ENCODE measurements at regions not wholly inside any gene's neighbourhood (a gene's known extent, or its start where the extent isn't known, plus 50 kb on each side); places are given as distances from the start of the nearest gene placed in this dataset.

- no peak for DNase-seq
Observed at GRCh38 chr1:88274431-88274830, 409.6 kb upstream of the PKN2 start.

- no peak for DNase-seq
Observed at GRCh38 chr1:88275259-88275862, 408.7 kb upstream of the PKN2 start.

- DNase-seq: no peak
Observed at GRCh38 chr1:88276163-88276562, 407.9 kb upstream of the PKN2 start.

- no peak for DNase-seq
Observed at GRCh38 chr1:88284066-88284465, 400.0 kb upstream of the PKN2 start.

- DNase-seq: no peak
Observed at GRCh38 chr1:88284666-88285366, 399.3 kb upstream of the PKN2 start.

GRCh38 chr1:88286716-88287115, 397.4 kb upstream of the PKN2 start:
- DNase-seq: no peak

GRCh38 chr1:88288571-88288970, 395.5 kb upstream of the PKN2 start:
- no peak for DNase-seq

- no peak for DNase-seq
Observed at GRCh38 chr1:88289401-88290102, 394.5 kb upstream of the PKN2 start.

GRCh38 chr1:88291611-88292354, 392.3 kb upstream of the PKN2 start:
- DNase-seq: no peak

GRCh38 chr1:88293691-88294190, 390.3 kb upstream of the PKN2 start:
- DNase-seq: no peak

- DNase-seq: no peak
Observed at GRCh38 chr1:88296227-88296626, 387.8 kb upstream of the PKN2 start.

- no peak for DNase-seq
Observed at GRCh38 chr1:88296642-88297041, 387.4 kb upstream of the PKN2 start.

- no peak for DNase-seq
Observed at GRCh38 chr1:88298506-88298905, 385.6 kb upstream of the PKN2 start.

- DNase-seq: no peak
Observed at GRCh38 chr1:88300752-88301263, 383.3 kb upstream of the PKN2 start.

- no peak for DNase-seq
Observed at GRCh38 chr1:88302843-88303486, 381.1 kb upstream of the PKN2 start.

- DNase-seq: no peak
Observed at GRCh38 chr1:88311265-88311664, 372.8 kb upstream of the PKN2 start.

- no peak for DNase-seq
Observed at GRCh38 chr1:88311907-88312306, 372.2 kb upstream of the PKN2 start.

GRCh38 chr1:88317396-88317795, 366.7 kb upstream of the PKN2 start:
- DNase-seq: no peak

- DNase-seq: no peak
Observed at GRCh38 chr1:88318740-88319139, 365.3 kb upstream of the PKN2 start.

- DNase-seq: no peak
Observed at GRCh38 chr1:88320291-88320690, 363.8 kb upstream of the PKN2 start.

- no peak for DNase-seq
Observed at GRCh38 chr1:88321706-88322105, 362.4 kb upstream of the PKN2 start.

- DNase-seq: no peak
Observed at GRCh38 chr1:88324899-88325298, 359.2 kb upstream of the PKN2 start.
